GM23338 (cell line): ENCODE measurements at regions not wholly inside any gene's neighbourhood (a gene's known extent, or its start where the extent isn't known, plus 50 kb on each side); places are given as distances from the start of the nearest gene placed in this dataset.

Experiments used
- ATAC-seq: fragments of 200-7000 bp; cut with Tn5 transposase; 3 replicates; pipeline ENCODE4 v1.9.1; 2020
- DNase-seq: peaks from one replicate; pipeline ENCODE4 v3.0.0-alpha.2; 2015; ENCODE audit warnings: low spot score
- H2AFZ ChIP-seq: fragments of 200-600 bp; sonication (generic); 2 replicates; pipeline ENCODE4 v1.8.0; 2016; ENCODE audit warnings: antibody characterized with exemption, mild to moderate bottlenecking, moderate library complexity
- H3F3A ChIP-seq: fragments of 200-600 bp; sonication (generic); replicated peaks from 2 replicates; pipeline ENCODE4 v1.8.0; 2017; ENCODE audit warnings: antibody characterized with exemption, mixed run types, low read depth
- H3K27ac ChIP-seq: fragments of 200-600 bp; sonication (generic); 2 replicates; pipeline ENCODE4 v1.6.1; 2016; ENCODE audit warnings: low read depth
- H3K27me3 ChIP-seq: fragments of 200-600 bp; sonication (generic); 2 replicates; pipeline ENCODE4 v1.8.0; 2016; ENCODE audit warnings: mild to moderate bottlenecking, mixed run types, moderate library complexity; ENCODE audit not compliant: insufficient read depth
- H3K36me3 ChIP-seq: fragments of 200-600 bp; sonication (generic); 2 replicates; pipeline ENCODE4 v1.8.0; 2016; ENCODE audit warnings: mild to moderate bottlenecking; ENCODE audit not compliant: insufficient read depth
- H3K4me1 ChIP-seq: fragments of 200-600 bp; sonication (generic); 2 replicates; pipeline ENCODE4 v1.8.0; 2016; ENCODE audit warnings: mild to moderate bottlenecking, moderate library complexity; ENCODE audit not compliant: insufficient read depth
- H3K4me2 ChIP-seq: fragments of 200-600 bp; sonication (generic); 2 replicates; pipeline ENCODE4 v1.7.1; 2017; ENCODE audit warnings: mixed run types
- H3K4me3 ChIP-seq: fragments of 200-600 bp; sonication (generic); 2 replicates; pipeline ENCODE4 v1.6.1; 2016; ENCODE audit warnings: mixed run types
- H3K79me2 ChIP-seq: fragments of 200-600 bp; sonication (generic); replicated peaks from 2 replicates; pipeline ENCODE4 v1.8.0; 2017; ENCODE audit warnings: mild to moderate bottlenecking; ENCODE audit not compliant: insufficient read depth
- H3K9me2 ChIP-seq: fragments of 200-600 bp; sonication (generic); 2 replicates; pipeline ENCODE4 v1.8.0; 2017; ENCODE audit not compliant: insufficient read depth
- H4K20me1 ChIP-seq: fragments of 200-600 bp; sonication (generic); replicated peaks from 2 replicates; pipeline ENCODE4 v1.8.0; 2017; ENCODE audit warnings: mild to moderate bottlenecking; ENCODE audit not compliant: insufficient read depth
- H3K27ac Mint-ChIP-seq: 2 replicates; pipeline ENCODE4 v1.8.0; 2020; ENCODE audit warnings: inconsistent platforms, mild to moderate bottlenecking, moderate library complexity, mixed read lengths
- H3K27me3 Mint-ChIP-seq: 3 replicates; pipeline ENCODE4 v1.8.0; 2022; ENCODE audit warnings: low read depth, mild to moderate bottlenecking, moderate library complexity, mixed read lengths, inconsistent platforms; ENCODE audit not compliant: insufficient read depth, poor library complexity
- H3K36me3 Mint-ChIP-seq: 3 replicates; pipeline ENCODE4 v1.8.0; 2021; ENCODE audit warnings: low read depth, mild to moderate bottlenecking, inconsistent platforms, moderate library complexity, mixed read lengths
- H3K4me1 Mint-ChIP-seq: 3 replicates; pipeline ENCODE4 v1.8.0; 2020; ENCODE audit warnings: mild to moderate bottlenecking, inconsistent platforms, mixed read lengths
- H3K4me3 Mint-ChIP-seq: 3 replicates; pipeline ENCODE4 v1.8.0; 2021; ENCODE audit warnings: moderate library complexity, mild to moderate bottlenecking, inconsistent platforms, mixed read lengths
- H3K9me3 Mint-ChIP-seq: 3 replicates; pipeline ENCODE4 v1.8.0; 2020; ENCODE audit warnings: moderate library complexity, mild to moderate bottlenecking, inconsistent platforms, mixed read lengths
- CREB1 ChIP-seq: fragments of 250-450 bp; sonication (Bioruptor Pico); IDR thresholded peaks from 2 replicates; pipeline ENCODE4 v1.5.0; 2020; ENCODE audit warnings: low read depth, mild to moderate bottlenecking, moderate library complexity
- CTCF ChIP-seq, 2 experiments: fragments of 200-600 bp in 1 of 2; sonication (generic) in 1 of 2; conservative IDR thresholded peaks; 2 replicates each; pipeline versions ENCODE4 v1.5.1 to v1.6.1; 2016 to 2017; ENCODE audit warnings: antibody characterized with exemption in 2 of 2, low read depth in 2 of 2, mild to moderate bottlenecking in 2 of 2, moderate library complexity in 1 of 2
- EZH2 ChIP-seq: fragments of 200-600 bp; sonication (generic); IDR thresholded peaks from one replicate; pipeline ENCODE4 v1.8.0; 2017; ENCODE audit warnings: antibody characterized with exemption, mild to moderate bottlenecking, low read depth; ENCODE audit not compliant: unreplicated experiment
- EZH2phosphoT487 ChIP-seq: fragments of 200-600 bp; sonication (generic); IDR thresholded peaks from one replicate; pipeline ENCODE4 v1.8.1; 2018; ENCODE audit warnings: antibody characterized with exemption; ENCODE audit not compliant: unreplicated experiment
- JUNB ChIP-seq: IDR thresholded peaks from one replicate; pipeline ENCODE4 v1.6.1; 2016; ENCODE audit warnings: antibody characterized with exemption; ENCODE audit not compliant: unreplicated experiment
- NANOG ChIP-seq: IDR thresholded peaks from 2 replicates; pipeline ENCODE4 v1.6.1; 2016; ENCODE audit warnings: antibody characterized with exemption, borderline replicate concordance
- POLR2AphosphoS5 ChIP-seq: IDR thresholded peaks from 2 replicates; pipeline ENCODE4 v1.6.1; 2016; ENCODE audit warnings: antibody characterized with exemption, low read depth
- STAT1 ChIP-seq: IDR thresholded peaks from one replicate; pipeline ENCODE4 v1.6.1; 2016; ENCODE audit warnings: antibody characterized with exemption; ENCODE audit not compliant: unreplicated experiment
- ZNF114 ChIP-seq: fragments of 250-450 bp; sonication (Bioruptor Pico); IDR thresholded peaks from 2 replicates; pipeline ENCODE4 v1.5.0; 2020; ENCODE audit warnings: mild to moderate bottlenecking, moderate library complexity
- ZNF331 ChIP-seq: fragments of 250-450 bp; sonication (Bioruptor Pico); IDR thresholded peaks from 2 replicates; pipeline ENCODE4 v1.5.0; 2020; ENCODE audit warnings: low read depth, mild to moderate bottlenecking, moderate library complexity
- ZNF462 ChIP-seq: fragments of 250-450 bp; sonication (Bioruptor Pico); IDR thresholded peaks from 2 replicates; pipeline ENCODE4 v1.5.0; 2020; ENCODE audit warnings: mild to moderate bottlenecking, moderate library complexity
- TF ChIP-seq, protein P1 (sequence below): IDR thresholded peaks from one replicate; pipeline ENCODE4 v1.6.1; 2018; ENCODE audit warnings: antibody characterized with exemption; ENCODE audit not compliant: unreplicated experiment
- TF ChIP-seq, protein P2 (sequence below): IDR thresholded peaks from 2 replicates; pipeline ENCODE4 v1.6.1; 2016; ENCODE audit warnings: antibody characterized with exemption

GRCh38 chr10:7486528-7486927, 75.7 kb upstream of the SFMBT2 start:
- Histone ChIP-seq H3K79me2 (no peaks in the 10 kb centered on the region), H3F3A (no peaks in the 10 kb centered on the region), H3K4me3 (no peak overlapping the region), H3K9me2 (no peaks in the 10 kb centered on the region), H3K4me2 (no peak overlapping the region), H2AFZ (no peak overlapping the region), H4K20me1 (no peaks in the 10 kb centered on the region), H3K36me3 (no peaks in the 10 kb centered on the region), H3K4me1 (peaks cover 9% of the 10 kb centered on the region), H3K27me3 (no peaks in the 10 kb centered on the region), H3K27ac (no peak overlapping the region)
- Mint-ChIP-seq H3K4me3 (no peak overlapping the region), H3K9me3 (peaks cover 2% of the 10 kb centered on the region; the same call in 1 of the 3 replicates), H3K36me3 (no peaks in the 10 kb centered on the region; the same call in 2 of the 3 replicates), H3K27me3 (peaks cover 2% of the 10 kb centered on the region), H3K4me1 (peaks cover 27% of the 10 kb centered on the region), H3K27ac (no peak overlapping the region)
- TF ChIP-seq CREB1 (CRISPR knock-in tag) = no peak
- TF ChIP-seq POLR2AphosphoS5 = no peak
- TF ChIP-seq, protein P1, sequence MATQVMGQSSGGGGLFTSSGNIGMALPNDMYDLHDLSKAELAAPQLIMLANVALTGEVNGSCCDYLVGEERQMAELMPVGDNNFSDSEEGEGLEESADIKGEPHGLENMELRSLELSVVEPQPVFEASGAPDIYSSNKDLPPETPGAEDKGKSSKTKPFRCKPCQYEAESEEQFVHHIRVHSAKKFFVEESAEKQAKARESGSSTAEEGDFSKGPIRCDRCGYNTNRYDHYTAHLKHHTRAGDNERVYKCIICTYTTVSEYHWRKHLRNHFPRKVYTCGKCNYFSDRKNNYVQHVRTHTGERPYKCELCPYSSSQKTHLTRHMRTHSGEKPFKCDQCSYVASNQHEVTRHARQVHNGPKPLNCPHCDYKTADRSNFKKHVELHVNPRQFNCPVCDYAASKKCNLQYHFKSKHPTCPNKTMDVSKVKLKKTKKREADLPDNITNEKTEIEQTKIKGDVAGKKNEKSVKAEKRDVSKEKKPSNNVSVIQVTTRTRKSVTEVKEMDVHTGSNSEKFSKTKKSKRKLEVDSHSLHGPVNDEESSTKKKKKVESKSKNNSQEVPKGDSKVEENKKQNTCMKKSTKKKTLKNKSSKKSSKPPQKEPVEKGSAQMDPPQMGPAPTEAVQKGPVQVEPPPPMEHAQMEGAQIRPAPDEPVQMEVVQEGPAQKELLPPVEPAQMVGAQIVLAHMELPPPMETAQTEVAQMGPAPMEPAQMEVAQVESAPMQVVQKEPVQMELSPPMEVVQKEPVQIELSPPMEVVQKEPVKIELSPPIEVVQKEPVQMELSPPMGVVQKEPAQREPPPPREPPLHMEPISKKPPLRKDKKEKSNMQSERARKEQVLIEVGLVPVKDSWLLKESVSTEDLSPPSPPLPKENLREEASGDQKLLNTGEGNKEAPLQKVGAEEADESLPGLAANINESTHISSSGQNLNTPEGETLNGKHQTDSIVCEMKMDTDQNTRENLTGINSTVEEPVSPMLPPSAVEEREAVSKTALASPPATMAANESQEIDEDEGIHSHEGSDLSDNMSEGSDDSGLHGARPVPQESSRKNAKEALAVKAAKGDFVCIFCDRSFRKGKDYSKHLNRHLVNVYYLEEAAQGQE = no peak
- no peak for TF ChIP-seq ZNF462
- TF ChIP-seq CTCF (conservative IDR thresholded peaks at IDR 0.05; ENCODE audit: low read depth in 2 of 2) = no peak
- TF ChIP-seq NANOG = no peak
- TF ChIP-seq ZNF114 (CRISPR knock-in tag) = no peak
- no peak for TF ChIP-seq STAT1
- TF ChIP-seq EZH2 = no peak
- TF ChIP-seq ZNF331 = no peak
- TF ChIP-seq, protein P2, sequence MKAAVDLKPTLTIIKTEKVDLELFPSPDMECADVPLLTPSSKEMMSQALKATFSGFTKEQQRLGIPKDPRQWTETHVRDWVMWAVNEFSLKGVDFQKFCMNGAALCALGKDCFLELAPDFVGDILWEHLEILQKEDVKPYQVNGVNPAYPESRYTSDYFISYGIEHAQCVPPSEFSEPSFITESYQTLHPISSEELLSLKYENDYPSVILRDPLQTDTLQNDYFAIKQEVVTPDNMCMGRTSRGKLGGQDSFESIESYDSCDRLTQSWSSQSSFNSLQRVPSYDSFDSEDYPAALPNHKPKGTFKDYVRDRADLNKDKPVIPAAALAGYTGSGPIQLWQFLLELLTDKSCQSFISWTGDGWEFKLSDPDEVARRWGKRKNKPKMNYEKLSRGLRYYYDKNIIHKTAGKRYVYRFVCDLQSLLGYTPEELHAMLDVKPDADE = no peak
- TF ChIP-seq EZH2phosphoT487 = no peak
- TF ChIP-seq JUNB = no peak
- ATAC-seq = no peak
- DNase-seq = no peak
